Sciatic nerve (tissue), 2 donors: ENCODE measurements at regions not wholly inside any gene's neighbourhood (a gene's known extent, or its start where the extent isn't known, plus 50 kb on each side); places are given as distances from the start of the nearest gene placed in this dataset.
"Not testable (repeated sequence)": the region's sequence is repeated elsewhere in the genome, so short reads cannot be mapped to it uniquely, and the experiment has no call there.

Experiments
- ATAC-seq: fragments of 200-7000 bp; cut with Tn5 transposase; one replicate; pipeline ENCODE4 v1.9.1; 2020; ENCODE audit warnings: mild to moderate bottlenecking, moderate library complexity
- DNase-seq: peaks from one replicate; pipeline ENCODE4 v3.0.0-alpha.2; 2020; ENCODE audit warnings: low spot score
- intact Hi-C: fragments of 100-400 bp; cut with DNase I; formaldehyde crosslinking; loops from one replicate; pipeline ENCODE4 v1.14.2; 2022
- donor health status: DM: no; HTN: no; CAD: no.
- donor health status: DM: no; HTN: no; CAD: no.

GRCh38 chr3:139226731-139227130 lies 117.1 kb upstream of the MRPS22 start:
- DNase-seq (no peak), ATAC-seq (no peak)
- intact Hi-C loops: no loop called here

GRCh38 chr3:139227165-139227564 lies 116.7 kb upstream of the MRPS22 start:
- DNase-seq (no peak), ATAC-seq (no peak)
- intact Hi-C loops: no loop called here

GRCh38 chr3:139227827-139228226 lies 116.0 kb upstream of the MRPS22 start:
- DNase-seq: no peak
- intact Hi-C loops: no loop called here

GRCh38 chr3:139230391-139230790 lies 113.4 kb upstream of the MRPS22 start:
- intact Hi-C loops: no loop called here
- no peak for DNase-seq
- ATAC-seq: no peak

More at GRCh38 chr3:139227827-139228226, 116.0 kb upstream of the MRPS22 start:
- ATAC-seq: no peak

GRCh38 chr3:139231555-139232281 lies 112.1 kb upstream of the MRPS22 start:
- intact Hi-C loops: no loop called here
- ATAC-seq: no peak
- no peak for DNase-seq

- DNase-seq, intact Hi-C loops, ATAC-seq: not testable (repeated sequence)
Observed at GRCh38 chr3:139232341-139232740, 111.5 kb upstream of the MRPS22 start.

- no peak for DNase-seq
- no peak for ATAC-seq
- intact Hi-C loops: no loop called here
Observed at GRCh38 chr3:139234491-139234890, 109.3 kb upstream of the MRPS22 start.

GRCh38 chr3:139235192-139235591 lies 108.6 kb upstream of the MRPS22 start:
- intact Hi-C loops: no loop called here
- ATAC-seq: no peak
- DNase-seq: no peak

- intact Hi-C loops: no loop called here
- ATAC-seq (no peak), DNase-seq (no peak)
Observed at GRCh38 chr3:139236336-139236735, 107.5 kb upstream of the MRPS22 start.

GRCh38 chr3:139238281-139239030 lies 105.4 kb upstream of the MRPS22 start:
- DNase-seq: no peak
- ATAC-seq: no peak
- intact Hi-C loops: no loop called here

GRCh38 chr3:139239550-139239949 lies 104.3 kb upstream of the MRPS22 start:
- intact Hi-C loops: no loop called here
- DNase-seq: no peak
- no peak for ATAC-seq

GRCh38 chr3:139241783-139242182 lies 102.0 kb upstream of the MRPS22 start:
- intact Hi-C loops: no loop called here
- ATAC-seq: no peak
- DNase-seq: no peak

- intact Hi-C loops: no loop called here
- no peak for ATAC-seq
Observed at GRCh38 chr3:139243710-139244109, 100.1 kb upstream of the MRPS22 start.

GRCh38 chr3:139248593-139249255 lies 95.1 kb upstream of the MRPS22 start:
- ATAC-seq (no peak), DNase-seq (no peak)
- intact Hi-C loops: no loop called here

More at GRCh38 chr3:139243710-139244109, 100.1 kb upstream of the MRPS22 start:
- no peak for DNase-seq

GRCh38 chr3:139251529-139251928 lies 92.3 kb upstream of the MRPS22 start:
- DNase-seq (no peak), ATAC-seq (no peak)
- intact Hi-C loops: no loop called here

- ATAC-seq: no peak
Observed at GRCh38 chr3:139252719-139253118, 91.1 kb upstream of the MRPS22 start.

GRCh38 chr3:139258276-139258675 lies 85.5 kb upstream of the MRPS22 start:
- DNase-seq (no peak), ATAC-seq (no peak)
- intact Hi-C loops: no loop called here

More at GRCh38 chr3:139252719-139253118, 91.1 kb upstream of the MRPS22 start:
- intact Hi-C loops: no loop called here
- DNase-seq: no peak

GRCh38 chr3:139259398-139259797 lies 84.4 kb upstream of the MRPS22 start:
- no peak for ATAC-seq
- no peak for DNase-seq
- intact Hi-C loops: no loop called here

- ATAC-seq (no peak), DNase-seq (no peak)
- intact Hi-C loops: no loop called here
Observed at GRCh38 chr3:139260041-139260486, 83.8 kb upstream of the MRPS22 start.
